ENCODE measurements at regions not wholly inside any gene's neighbourhood (a gene's known extent, or its start where the extent isn't known, plus 50 kb on each side); places are given as distances from the start of the nearest gene placed in this dataset.

DNA sequence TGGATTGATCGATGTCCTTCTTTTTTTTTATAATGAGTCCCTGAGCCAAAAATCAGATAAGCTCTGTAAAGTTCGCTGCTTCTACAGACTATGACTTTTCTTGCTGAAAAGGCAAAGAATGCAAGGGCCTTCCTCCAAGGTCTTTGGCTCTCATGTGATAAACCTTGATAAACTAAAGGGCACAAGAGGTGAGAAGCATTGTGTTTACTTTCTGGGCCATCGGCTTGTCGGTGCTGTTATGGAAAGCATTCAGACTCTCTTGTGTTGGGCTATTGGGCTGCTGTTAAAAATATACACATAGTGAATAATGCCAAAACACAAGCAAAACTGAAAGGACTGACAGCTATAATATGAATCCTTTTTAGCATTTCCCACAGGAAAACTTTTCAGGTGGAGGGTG, 472.4 kb upstream of the SPHKAP start:
- TF ChIP-seq POLR2A (IDR thresholded peaks at IDR 0.05; ENCODE audit: low read length) (no peak), GATA1 (IDR thresholded peaks at IDR 0.05; ENCODE audit: low read depth, low read length) (no peak)
